GM18951 (cell line): ENCODE measurements at regions not wholly inside any gene's neighbourhood (a gene's known extent, or its start where the extent isn't known, plus 50 kb on each side); places are given as distances from the start of the nearest gene placed in this dataset.

ENCODE experiments used
- POLR2A ChIP-seq: IDR thresholded peaks from 4 replicates; pipeline ENCODE4 v1.6.1; 2011; ENCODE audit warnings: mild to moderate bottlenecking; ENCODE audit not compliant: insufficient read length, insufficient read depth; ENCODE audit errors: extremely low read depth
- in situ Hi-C: fragments of 300-500 bp; cut with MboI; formaldehyde crosslinking; loops from one replicate; pipeline ENCODE4 v1.12.0; 2022; ENCODE audit warnings: low sequenced_read_pairs, mixed read lengths, inconsistent platforms; ENCODE audit not compliant: unreplicated experiment

DNA sequence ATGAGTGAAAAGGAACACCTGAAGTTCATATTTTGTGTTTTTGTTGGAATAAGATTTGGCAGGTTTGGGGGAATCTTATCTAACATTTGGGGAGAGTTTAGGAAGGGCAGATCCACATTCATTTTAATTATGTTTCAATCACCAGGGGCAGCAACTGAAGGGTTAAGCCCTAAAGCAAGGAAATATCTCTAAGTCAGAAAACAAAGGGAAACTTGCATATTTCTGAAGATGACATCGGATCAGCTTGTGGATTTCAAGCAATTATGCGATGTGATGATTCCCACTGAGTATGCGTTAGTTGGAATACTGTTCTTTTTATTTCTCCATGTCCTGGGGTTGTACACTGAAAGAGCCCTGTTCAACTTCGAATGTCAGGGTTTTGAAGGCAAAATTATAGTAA, 59.8 kb upstream of the NFIB start:
- in situ Hi-C loops = loop anchor here (25.0 kb wide), 1 partner anchor 936 kb away; no protein-coding TSS in a partner anchor

DNA sequence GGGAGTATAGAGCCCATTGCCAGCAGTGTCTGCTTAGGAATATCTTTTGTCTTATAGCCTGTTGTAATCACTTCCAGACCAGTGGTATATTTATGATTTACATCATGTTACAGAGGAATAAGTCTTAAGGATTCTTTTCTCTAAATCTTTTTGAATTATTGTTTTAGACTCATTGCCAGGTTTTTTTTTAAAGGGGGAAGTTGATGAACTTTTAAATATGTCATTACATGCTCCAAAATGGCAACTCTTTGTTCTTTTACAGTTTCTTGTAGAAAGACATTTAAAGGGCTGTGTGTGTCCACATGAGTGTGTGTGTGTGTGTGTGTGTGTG, 59.4 kb upstream of the NFIB start:
- in situ Hi-C loops = loop anchor here (25.0 kb wide), 1 partner anchor 936 kb away; no protein-coding TSS in a partner anchor
- no peak for TF ChIP-seq POLR2A

More for the DNA sequence above, 59.8 kb upstream of the NFIB start:
- TF ChIP-seq POLR2A = no peak

DNA sequence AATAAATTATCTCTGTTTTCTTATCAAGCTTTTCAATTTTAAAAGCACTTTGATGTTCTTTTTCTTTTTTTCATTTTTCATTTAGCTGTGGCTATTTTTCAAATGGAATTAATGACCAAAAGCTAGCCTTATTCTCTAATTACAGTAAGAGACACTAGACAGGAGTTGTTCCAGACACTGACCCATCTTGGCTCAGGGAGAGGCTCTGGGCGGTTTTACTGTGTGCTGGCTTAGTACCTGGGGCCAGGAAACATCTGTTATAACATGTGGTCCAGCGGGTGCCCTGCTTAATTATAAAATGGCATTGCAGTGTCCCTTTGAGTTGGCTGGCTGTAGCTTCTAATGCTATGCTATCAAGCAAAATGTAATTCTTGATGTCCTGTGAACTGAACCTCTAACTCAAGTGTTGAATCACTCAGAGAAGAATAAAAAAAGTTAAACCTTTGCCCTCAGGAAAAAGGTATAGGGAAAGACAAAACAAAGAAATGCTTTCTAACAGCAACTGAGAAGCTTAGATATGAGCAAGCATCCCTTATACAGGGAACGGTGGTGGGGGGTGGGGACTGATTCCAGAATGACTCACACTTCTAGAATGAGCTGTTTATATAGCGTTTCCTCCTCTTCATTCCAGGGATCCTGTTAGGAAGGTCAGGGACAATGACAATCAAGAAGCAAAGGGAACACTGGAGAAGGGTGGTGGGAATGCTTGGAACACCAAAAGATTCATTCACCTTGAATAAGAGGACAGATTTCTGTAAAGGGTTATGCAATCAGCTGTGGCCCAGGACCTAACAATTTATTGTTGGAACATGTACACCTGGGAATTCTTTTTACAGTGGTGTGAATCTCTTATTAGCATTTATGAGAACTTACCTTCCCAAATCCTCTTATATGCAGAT, 58.7 kb upstream of the NFIB start:
- in situ Hi-C loops = loop anchor here (25.0 kb wide), 1 partner anchor 935 kb away; no protein-coding TSS in a partner anchor

DNA sequence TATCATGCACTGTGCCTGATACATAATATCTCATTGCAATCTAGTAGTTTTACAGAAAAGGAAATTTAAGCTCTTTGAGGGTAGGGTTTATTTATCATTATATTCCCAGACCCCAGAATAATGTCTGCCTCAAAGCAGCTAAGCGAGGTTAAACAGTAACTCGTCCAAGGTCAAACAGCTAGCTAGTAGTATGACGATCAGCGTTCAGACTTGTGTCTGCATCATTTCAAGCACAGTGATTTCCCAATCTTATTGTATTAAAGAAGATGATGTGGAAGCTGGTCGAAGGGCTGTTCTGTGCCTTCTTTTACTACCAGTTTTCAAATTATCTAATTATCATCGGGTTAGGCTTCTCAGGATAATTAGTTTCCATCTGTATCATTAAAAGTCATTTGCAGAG, 55.1 kb upstream of the NFIB start:
- no peak for TF ChIP-seq POLR2A
- in situ Hi-C loops = loop anchor here (25.0 kb wide), 1 partner anchor 932 kb away; no protein-coding TSS in a partner anchor

More for the DNA sequence above, 58.7 kb upstream of the NFIB start:
- TF ChIP-seq POLR2A = no peak

DNA sequence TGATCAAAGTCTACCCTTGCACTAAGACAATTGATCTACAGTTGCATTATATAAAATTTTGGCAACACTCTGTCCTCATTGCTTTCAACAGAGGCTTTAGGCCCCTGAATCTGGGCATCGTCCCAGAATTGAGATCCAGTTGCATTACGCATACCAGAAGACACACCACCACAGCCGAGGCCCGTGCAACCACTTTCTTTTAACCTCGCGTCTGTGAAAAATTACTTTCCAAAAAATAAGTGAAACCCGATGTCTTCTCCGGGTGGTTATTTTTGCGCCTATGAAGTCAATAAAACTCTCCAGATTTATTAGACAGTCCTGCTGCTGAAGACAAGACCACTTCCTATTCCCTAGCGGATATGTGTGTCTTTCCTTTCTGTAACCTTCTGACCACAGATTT, 52.1 kb upstream of the NFIB start:
- in situ Hi-C loops = loop anchor here (25.0 kb wide), 1 partner anchor 929 kb away; no protein-coding TSS in a partner anchor
- TF ChIP-seq POLR2A = no peak

DNA sequence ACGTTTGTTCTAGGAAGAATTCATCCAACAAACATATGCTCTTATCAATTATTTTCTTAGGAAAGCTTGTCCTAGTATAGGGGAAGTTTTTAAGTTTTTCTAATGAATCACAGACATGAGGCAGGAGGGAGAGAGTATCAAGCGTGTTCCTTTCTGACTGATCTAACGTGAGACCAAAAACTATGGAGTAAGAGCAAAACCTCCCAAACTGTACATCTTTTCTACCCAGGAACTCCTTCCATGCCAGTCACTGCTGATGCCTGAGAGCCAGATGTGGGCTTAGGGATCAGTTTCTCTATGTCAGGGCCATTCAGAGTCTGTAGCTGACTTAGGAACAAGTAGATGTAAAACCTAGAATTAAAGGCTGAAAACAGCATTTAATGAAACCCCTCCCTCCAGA, 51.7 kb upstream of the NFIB start:
- no peak for TF ChIP-seq POLR2A
- in situ Hi-C loops = loop anchor here (25.0 kb wide), 1 partner anchor 928 kb away; no protein-coding TSS in a partner anchor
